GM21360 (cell line): ENCODE measurements at regions not wholly inside any gene's neighbourhood (a gene's known extent, or its start where the extent isn't known, plus 50 kb on each side); places are given as distances from the start of the nearest gene placed in this dataset.
A peak's percentile ranks its signal among the peaks of the same experiment; 100 is the strongest.

Experiments used
- ATAC-seq: cut with Tn5 transposase; IDR thresholded peaks from one replicate; pipeline ENCODE4 v1.9.1; 2021; ENCODE audit warnings: mild to moderate bottlenecking, moderate library complexity; ENCODE audit not compliant: unreplicated experiment

- ATAC-seq: no peak
Measured at GRCh38 chr13:59330764-59331163, 833.0 kb downstream of the DIAPH3 start.

- ATAC-seq: no peak
Measured at GRCh38 chr13:59332966-59333365, 830.8 kb downstream of the DIAPH3 start.

GRCh38 chr13:59337070-59337469 lies 826.7 kb downstream of the DIAPH3 start:
- ATAC-seq: no peak

GRCh38 chr13:59340151-59340550 lies 823.6 kb downstream of the DIAPH3 start:
- ATAC-seq: no peak

- no peak for ATAC-seq
Measured at GRCh38 chr13:59340581-59340980, 823.1 kb downstream of the DIAPH3 start.

- ATAC-seq: no peak
Measured at GRCh38 chr13:59342400-59342799, 821.3 kb downstream of the DIAPH3 start.

GRCh38 chr13:59343132-59343531 lies 820.6 kb downstream of the DIAPH3 start:
- ATAC-seq: no peak

GRCh38 chr13:59343993-59344822 lies 819.5 kb downstream of the DIAPH3 start:
- no peak for ATAC-seq

GRCh38 chr13:59345311-59345710 lies 818.4 kb downstream of the DIAPH3 start:
- ATAC-seq: no peak

- ATAC-seq: no peak
Measured at GRCh38 chr13:59346999-59347723, 816.6 kb downstream of the DIAPH3 start.

GRCh38 chr13:59348617-59349016 lies 815.1 kb downstream of the DIAPH3 start:
- ATAC-seq: no peak

GRCh38 chr13:59352600-59352999 lies 811.1 kb downstream of the DIAPH3 start:
- no peak for ATAC-seq

GRCh38 chr13:59354665-59355369 lies 808.9 kb downstream of the DIAPH3 start:
- no peak for ATAC-seq

GRCh38 chr13:59356607-59357006 lies 807.1 kb downstream of the DIAPH3 start:
- peak; percentile 50 for ATAC-seq

- ATAC-seq: no peak
Measured at GRCh38 chr13:59358014-59358413, 805.7 kb downstream of the DIAPH3 start.

GRCh38 chr13:59360108-59360507 lies 803.6 kb downstream of the DIAPH3 start:
- ATAC-seq: peak; percentile 76

- no peak for ATAC-seq
Measured at GRCh38 chr13:59360916-59361315, 802.8 kb downstream of the DIAPH3 start.

- no peak for ATAC-seq
Measured at GRCh38 chr13:59363313-59363712, 800.4 kb downstream of the DIAPH3 start.

- no peak for ATAC-seq
Measured at GRCh38 chr13:59363947-59364346, 799.8 kb downstream of the DIAPH3 start.

- no peak for ATAC-seq
Measured at GRCh38 chr13:59364641-59365085, 799.1 kb downstream of the DIAPH3 start.

GRCh38 chr13:59367467-59367866 lies 796.3 kb downstream of the DIAPH3 start:
- no peak for ATAC-seq
